ENCODE measurements at regions not wholly inside any gene's neighbourhood (a gene's known extent, or its start where the extent isn't known, plus 50 kb on each side); places are given as distances from the start of the nearest gene placed in this dataset.

DNA sequence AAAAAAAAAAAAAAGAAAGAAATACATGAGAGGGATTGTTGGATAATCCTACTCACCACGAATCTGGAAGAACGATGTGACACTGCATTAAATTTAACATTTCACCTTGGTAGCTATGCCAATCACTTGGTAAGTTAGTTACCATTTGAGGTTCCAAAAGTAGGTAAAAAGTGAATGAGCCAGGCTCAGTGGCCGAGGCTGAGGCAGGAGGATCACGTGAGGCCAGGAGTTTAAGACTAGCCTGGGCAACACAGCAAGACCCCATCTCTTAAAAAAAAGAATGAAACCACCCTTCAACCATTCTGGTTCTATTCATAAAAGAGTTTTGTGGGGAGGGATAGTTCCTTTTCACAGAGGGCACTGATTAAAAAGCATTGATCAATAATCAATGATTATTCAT is 133.6 kb downstream of the ADSS2 start:
- TF ChIP-seq EZH2 (IDR thresholded peaks at IDR 0.05; ENCODE audit: insufficient read depth, low read length), result no peak
- TF ChIP-seq, protein P1, sequence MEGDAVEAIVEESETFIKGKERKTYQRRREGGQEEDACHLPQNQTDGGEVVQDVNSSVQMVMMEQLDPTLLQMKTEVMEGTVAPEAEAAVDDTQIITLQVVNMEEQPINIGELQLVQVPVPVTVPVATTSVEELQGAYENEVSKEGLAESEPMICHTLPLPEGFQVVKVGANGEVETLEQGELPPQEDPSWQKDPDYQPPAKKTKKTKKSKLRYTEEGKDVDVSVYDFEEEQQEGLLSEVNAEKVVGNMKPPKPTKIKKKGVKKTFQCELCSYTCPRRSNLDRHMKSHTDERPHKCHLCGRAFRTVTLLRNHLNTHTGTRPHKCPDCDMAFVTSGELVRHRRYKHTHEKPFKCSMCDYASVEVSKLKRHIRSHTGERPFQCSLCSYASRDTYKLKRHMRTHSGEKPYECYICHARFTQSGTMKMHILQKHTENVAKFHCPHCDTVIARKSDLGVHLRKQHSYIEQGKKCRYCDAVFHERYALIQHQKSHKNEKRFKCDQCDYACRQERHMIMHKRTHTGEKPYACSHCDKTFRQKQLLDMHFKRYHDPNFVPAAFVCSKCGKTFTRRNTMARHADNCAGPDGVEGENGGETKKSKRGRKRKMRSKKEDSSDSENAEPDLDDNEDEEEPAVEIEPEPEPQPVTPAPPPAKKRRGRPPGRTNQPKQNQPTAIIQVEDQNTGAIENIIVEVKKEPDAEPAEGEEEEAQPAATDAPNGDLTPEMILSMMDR (IDR thresholded peaks at IDR 0.05; ENCODE audit: insufficient read depth, low read depth, low read length), result no peak
